GM12878 (cell line): ENCODE measurements at regions not wholly inside any gene's neighbourhood (a gene's known extent, or its start where the extent isn't known, plus 50 kb on each side); places are given as distances from the start of the nearest gene placed in this dataset.

Experiments
- ATAC-seq: fragments of 200-7000 bp; cut with Tn5 transposase; 3 replicates; pipeline ENCODE4 v1.9.1; 2020; ENCODE audit warnings: mild to moderate bottlenecking, moderate library complexity
- BruUV-seq: library from RNA; stranded (reverse); fragments of 400-500 nt; replicated peaks from 2 replicates; lab custom pipeline; 2021; lab: Mats Ljungman, UMichigan
- CTCF ChIA-PET: fragments of 300-600 bp; sonication (Branson Sonifier 250); formaldehyde crosslinking; extraction: SDS; loops from one replicate; lab custom pipeline; 2021; ENCODE audit warnings: inconsistent platforms; lab: Yijun Ruan, JAX
- POLR2A ChIA-PET: fragments of 350-600 bp; formaldehyde crosslinking; extraction: SDS; loops from one replicate; lab custom pipeline; 2021; ENCODE audit warnings: inconsistent platforms; lab: Charles Lee
- RAD21 ChIA-PET: fragments of 300-600 bp; sonication (Branson Sonifier 250); formaldehyde crosslinking; loops from one replicate; lab custom pipeline; 2023; ENCODE audit warnings: antibody characterized with exemption; ENCODE audit not compliant: unreplicated experiment; lab: Charles Lee
- SMC1A ChIA-PET: fragments of 300-600 bp; sonication (Branson Sonifier 250); formaldehyde crosslinking; loops from one replicate; lab custom pipeline; 2023; ENCODE audit not compliant: unreplicated experiment, uncharacterized antibody; lab: Charles Lee
- DNase-seq: peaks from one replicate; pipeline ENCODE4 v3.0.0-alpha.2; 2011; ENCODE audit warnings: low read depth, low spot score
- FAIRE-seq: peaks from 3 replicates; lab custom pipeline; 2011; peaks lifted over from hg19 to GRCh38; lab: Jason Lieb, UNC
- H2AFZ ChIP-seq: 2 replicates; pipeline ENCODE4 v1.6.0; 2011; ENCODE audit warnings: low read depth, low read length, control low read depth; ENCODE audit not compliant: control insufficient read depth
- H3K27ac ChIP-seq: 2 replicates; pipeline ENCODE4 v1.5.1; 2011; ENCODE audit warnings: control low read depth; ENCODE audit not compliant: control insufficient read depth, insufficient read depth
- H3K27me3 ChIP-seq, 2 experiments: replicated peaks in 1 of 2; 2 replicates each; pipeline versions ENCODE4 v1.6.0 to v1.6.1; 2011; ENCODE audit warnings: low read length in 1 of 2; ENCODE audit not compliant: control insufficient read depth in 2 of 2, insufficient read depth in 2 of 2
- H3K36me3 ChIP-seq, 2 experiments: 2 replicates each; pipeline ENCODE4 v1.5.1; 2011; ENCODE audit warnings: low read length in 1 of 2; ENCODE audit not compliant: control insufficient read depth in 2 of 2, insufficient read depth in 2 of 2
- H3K4me1 ChIP-seq: 2 replicates; pipeline ENCODE4 v1.6.1; 2011; ENCODE audit warnings: mild to moderate bottlenecking, low read length, moderate library complexity, mixed read lengths; ENCODE audit not compliant: control insufficient read depth, insufficient read depth
- H3K4me2 ChIP-seq: 2 replicates; pipeline ENCODE4 v1.6.0; 2011; ENCODE audit warnings: control low read depth; ENCODE audit not compliant: control insufficient read depth, insufficient read depth
- H3K4me3 ChIP-seq: fragments of 200-600 bp; sonication (generic); 2 replicates; pipeline ENCODE4 v1.5.1; 2016
- H3K79me2 ChIP-seq: 2 replicates; pipeline ENCODE4 v1.6.0; 2011; ENCODE audit warnings: low read length; ENCODE audit not compliant: control insufficient read depth, insufficient read depth
- H3K9ac ChIP-seq: 2 replicates; pipeline ENCODE4 v1.8.0; 2011; ENCODE audit warnings: low read length, control low read depth, mixed read lengths; ENCODE audit not compliant: control insufficient read depth, insufficient read depth
- H3K9me3 ChIP-seq: replicated peaks from 3 replicates; pipeline ENCODE4 v1.5.1; 2011; ENCODE audit warnings: mild to moderate bottlenecking, low read length; ENCODE audit not compliant: control insufficient read depth, insufficient read depth
- H4K20me1 ChIP-seq: 2 replicates; pipeline ENCODE4 v1.6.0; 2011; ENCODE audit not compliant: control insufficient read depth, insufficient read depth
- DPF2 ChIP-seq: fragments of 450-650 bp; IDR thresholded peaks from 2 replicates; pipeline ENCODE4 v1.6.1; 2017; ENCODE audit warnings: mild to moderate bottlenecking
- EED ChIP-seq: sonication (generic); IDR thresholded peaks from 2 replicates; pipeline ENCODE4 v1.6.1; 2016; ENCODE audit warnings: antibody characterized with exemption, low read depth
- HCFC1 ChIP-seq: fragments of 150-350 bp; IDR thresholded peaks from 2 replicates; pipeline ENCODE4 v1.6.1; 2014; ENCODE audit warnings: low read length
- IRF3 ChIP-seq: fragments of 450-650 bp; IDR thresholded peaks from 2 replicates; pipeline ENCODE4 v1.6.1; 2014; ENCODE audit warnings: mild to moderate bottlenecking
- LARP7 ChIP-seq: fragments of 450-650 bp; IDR thresholded peaks from 2 replicates; pipeline ENCODE4 v1.6.1; 2017; ENCODE audit warnings: mild to moderate bottlenecking
- MEF2A ChIP-seq: IDR thresholded peaks from 2 replicates; pipeline ENCODE4 v1.6.1; 2011; ENCODE audit warnings: low read depth, mild to moderate bottlenecking, low read length, moderate library complexity; ENCODE audit not compliant: insufficient read depth
- MYB ChIP-seq: fragments of 150-350 bp; IDR thresholded peaks from 2 replicates; pipeline ENCODE4 v1.6.1; 2014; ENCODE audit warnings: mild to moderate bottlenecking, low read depth, low read length, borderline replicate concordance
- NFYA ChIP-seq: IDR thresholded peaks from 2 replicates; pipeline ENCODE4 v1.6.1; 2011; ENCODE audit warnings: low read depth, mild to moderate bottlenecking, low read length, improper control_type of control experiment, borderline replicate concordance
- NR2F1 ChIP-seq: fragments of 450-650 bp; conservative IDR thresholded peaks from 2 replicates; pipeline ENCODE4 v1.6.1; 2017; ENCODE audit warnings: mild to moderate bottlenecking
- NRF1 ChIP-seq: conservative IDR thresholded peaks from 2 replicates; pipeline ENCODE4 v1.6.1; 2011; ENCODE audit warnings: mild to moderate bottlenecking, low read depth, low read length, improper control_type of control experiment
- RAD21 ChIP-seq: IDR thresholded peaks from 2 replicates; pipeline ENCODE4 v1.6.1; 2011; ENCODE audit warnings: mild to moderate bottlenecking, low read depth, low read length, moderate library complexity; ENCODE audit not compliant: insufficient read depth
- RUNX3 ChIP-seq: IDR thresholded peaks from 2 replicates; pipeline ENCODE4 v1.6.1; 2012; ENCODE audit warnings: low read length, inconsistent platforms
- SPI1 ChIP-seq: IDR thresholded peaks from 2 replicates; pipeline ENCODE4 v1.6.1; 2011; ENCODE audit warnings: low read depth, mild to moderate bottlenecking, low read length, moderate library complexity, borderline replicate concordance; ENCODE audit not compliant: insufficient read depth
- SREBF1 ChIP-seq: IDR thresholded peaks from 2 replicates; pipeline ENCODE4 v1.6.1; 2012; ENCODE audit warnings: mild to moderate bottlenecking, low read length
- TARDBP ChIP-seq: IDR thresholded peaks from 2 replicates; pipeline ENCODE4 v1.6.1; 2016; ENCODE audit warnings: borderline replicate concordance
- ZBTB4 ChIP-seq: fragments of 450-650 bp; formaldehyde crosslinking; IDR thresholded peaks from 2 replicates; pipeline ENCODE4 v1.4.0; 2022; ENCODE audit warnings: mild to moderate bottlenecking, moderate library complexity
- ZNF274 ChIP-seq: IDR thresholded peaks from one replicate; pipeline ENCODE4 v1.8.0; 2011; ENCODE audit not compliant: insufficient read length, insufficient read depth
- WGBS: methylation state at CpG from one replicate; pipeline ENCODE4 v1.1.6; 2016; ENCODE audit warnings: low lambda C conversion rate; ENCODE audit not compliant: insufficient replicate concordance, insufficient coverage; ENCODE audit errors: missing lambda C conversion rate; 5-methylcytosine and 5-hydroxymethylcytosine counted together
- in situ Hi-C: fragments of 300-500 bp; cut with MboI; formaldehyde crosslinking; loops from 9 replicates; pipeline ENCODE4 v1.14.3; 2018; ENCODE audit warnings: mixed read lengths
- intact Hi-C: fragments of 100-400 bp; cut with micrococcal nuclease; formaldehyde crosslinking; loops from one replicate; pipeline ENCODE4 v1.14.2; 2022; ENCODE audit not compliant: unreplicated experiment

DNA sequence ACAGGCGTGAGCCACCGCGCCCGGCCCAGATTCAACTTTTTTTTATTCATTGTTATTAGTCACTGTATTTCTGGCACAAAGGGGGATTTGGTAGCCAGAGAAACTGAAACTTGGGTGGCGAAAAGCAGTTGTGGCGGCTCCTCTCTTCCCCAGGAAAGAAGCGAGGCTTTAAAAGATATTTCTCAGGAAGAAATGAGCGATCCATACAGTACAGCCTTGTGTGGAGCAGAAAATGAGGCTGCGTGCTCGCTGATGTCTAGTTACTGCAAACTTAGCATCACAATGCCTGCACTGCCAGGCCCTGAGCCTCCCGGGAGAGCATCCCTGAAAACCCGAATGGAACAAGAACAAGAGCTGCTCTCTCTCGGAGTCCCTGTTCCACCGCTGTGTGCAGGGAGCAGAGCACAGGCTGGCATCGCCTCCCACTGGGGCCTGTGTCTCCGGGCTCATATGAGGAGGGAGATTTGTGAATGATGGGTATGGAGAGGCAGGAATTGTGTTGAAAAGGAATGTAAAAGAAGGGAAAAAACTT lies 234.0 kb downstream of the ZNF516 start:
- POLR2A ChIA-PET = interaction anchor here (0.6 kb wide), 1 partner anchor 10 kb away, joined by 3 read pairs; no protein-coding TSS in a partner anchor
- no TSS peak for BruUV-seq
- in situ Hi-C loops = no loop called here

More for the DNA sequence above, 234.0 kb downstream of the ZNF516 start:
- no peak for ATAC-seq
- intact Hi-C loops = loop anchor here (5.0 kb wide), 1 partner anchor 89 kb away; no protein-coding TSS in a partner anchor
- H3K9me3 ChIP-seq = no peaks in the 10 kb centered on the region
- no peak for FAIRE-seq
- no peak for DNase-seq
- 45% methylated on average over 12 of the region's 16 CpGs for WGBS
- no peak overlapping the region for H3K9ac ChIP-seq
- SMC1A ChIA-PET = no interaction called here
- no peaks in the 10 kb centered on the region for H3K4me1 ChIP-seq
- H3K27ac ChIP-seq = no peak overlapping the region
- H3K79me2 ChIP-seq = no peaks in the 10 kb centered on the region
- no peaks in the 10 kb centered on the region for H4K20me1 ChIP-seq
- no peaks in the 10 kb centered on the region for H3K36me3 ChIP-seq
- no peak overlapping the region for H3K4me2 ChIP-seq
- peaks cover 2 to 6% of the 10 kb centered on the region in 2 experiments; a peak in 3 of 4 replicates for H3K27me3 ChIP-seq
- TF ChIP-seq LARP7 (no peak), RAD21 (no peak), NRF1 (no peak), RUNX3 (no peak), NR2F1 (no peak), IRF3 (no peak), SREBF1 (no peak), MYB (no peak), HCFC1 (no peak), SPI1 (no peak), DPF2 (no peak), EED (no peak), ZBTB4 (CRISPR knock-in tag) (no peak), NFYA (no peak), MEF2A (no peak), ZNF274 (no peak), TARDBP (no peak)
- H2AFZ ChIP-seq = no peak overlapping the region
- CTCF ChIA-PET = no interaction called here
- no peak overlapping the region for H3K4me3 ChIP-seq
- RAD21 ChIA-PET = no interaction called here
